ENCODE measurements at regions not wholly inside any gene's neighbourhood (a gene's known extent, or its start where the extent isn't known, plus 50 kb on each side); places are given as distances from the start of the nearest gene placed in this dataset.

DNA sequence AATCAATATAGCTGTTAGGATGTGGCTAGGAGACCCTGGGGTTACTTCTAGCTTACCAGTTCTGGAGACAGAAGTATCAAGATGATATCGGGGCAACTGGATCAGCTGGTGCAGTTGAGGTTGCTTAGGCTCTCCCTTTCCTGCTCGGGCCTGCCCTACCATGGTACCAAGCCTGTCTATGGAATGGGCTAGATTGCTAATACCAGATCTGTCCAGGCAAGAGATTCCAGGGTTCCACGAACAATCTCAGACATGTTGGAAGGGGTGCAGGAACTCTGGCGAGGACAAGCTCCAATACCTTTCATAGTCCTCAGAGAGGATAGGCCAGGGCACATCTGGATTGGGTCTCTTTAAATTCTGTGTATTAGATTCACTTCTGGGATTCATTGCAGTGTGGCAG lies 53.8 kb downstream of the ADM start:
- no peak for DNase-seq (ENCODE audit: low read depth in 4 of 4, low spot score in 3 of 4)

DNA sequence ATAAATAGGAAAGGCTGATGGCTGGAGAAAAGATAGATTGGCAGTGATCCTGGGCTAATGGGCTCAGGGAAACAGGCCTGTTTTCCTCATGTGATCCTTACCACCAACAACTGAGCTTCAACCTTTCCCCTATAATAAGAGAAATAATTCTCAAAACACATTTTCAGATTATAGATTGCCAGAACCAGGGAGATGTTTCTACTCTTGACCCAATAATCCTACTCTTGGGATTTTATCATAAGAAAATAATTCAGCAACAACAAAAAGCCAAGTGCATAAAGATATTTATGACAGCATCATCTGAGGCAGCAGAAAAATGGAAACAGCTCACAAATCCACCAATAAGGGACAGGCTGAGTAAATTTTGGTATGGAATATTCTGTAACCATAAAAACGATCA lies 54.3 kb downstream of the ADM start:
- no peak for DNase-seq (ENCODE audit: low read depth in 4 of 4, low spot score in 3 of 4)

DNA sequence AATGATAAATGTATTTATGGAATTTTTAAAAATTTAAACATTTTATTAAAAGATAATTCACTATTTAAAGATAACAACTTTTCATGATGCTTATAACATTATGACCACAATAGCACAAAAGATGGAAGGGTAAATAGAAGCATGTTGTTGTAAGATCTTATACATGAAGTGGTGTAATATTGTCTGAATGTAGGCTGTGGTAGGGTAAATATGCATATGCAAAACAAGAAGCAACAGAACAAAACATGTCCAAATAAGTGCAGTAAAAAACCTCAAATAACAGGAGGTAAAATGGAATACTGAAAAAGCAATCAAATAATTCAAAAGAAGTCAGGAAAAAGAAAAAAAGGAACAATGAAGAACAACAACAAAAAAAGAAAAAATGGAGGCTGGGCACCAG lies 56.0 kb downstream of the ADM start:
- no peak for DNase-seq (ENCODE audit: low read depth in 4 of 4, low spot score in 3 of 4)

DNA sequence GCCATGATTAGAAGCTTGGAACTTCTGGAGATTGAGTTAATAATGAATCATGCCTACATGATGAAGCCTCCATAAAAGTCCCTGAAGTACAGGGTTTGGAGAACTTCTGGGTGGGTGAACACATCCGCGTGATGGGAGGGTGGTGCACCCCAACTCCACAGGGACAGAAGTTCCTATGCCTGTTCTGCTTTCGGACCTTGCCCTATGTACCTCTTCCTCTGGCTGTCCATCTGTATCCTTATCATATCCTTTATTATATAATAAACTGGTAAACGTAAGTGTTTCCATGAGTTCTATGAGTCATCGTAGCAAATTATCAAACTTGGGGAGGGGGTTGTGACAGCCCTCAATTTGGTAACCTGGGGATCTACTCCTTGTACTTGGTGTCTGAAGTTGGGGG lies 60.2 kb downstream of the ADM start:
- DNase-seq (ENCODE audit: low read depth in 4 of 4, low spot score in 3 of 4): no peak

DNA sequence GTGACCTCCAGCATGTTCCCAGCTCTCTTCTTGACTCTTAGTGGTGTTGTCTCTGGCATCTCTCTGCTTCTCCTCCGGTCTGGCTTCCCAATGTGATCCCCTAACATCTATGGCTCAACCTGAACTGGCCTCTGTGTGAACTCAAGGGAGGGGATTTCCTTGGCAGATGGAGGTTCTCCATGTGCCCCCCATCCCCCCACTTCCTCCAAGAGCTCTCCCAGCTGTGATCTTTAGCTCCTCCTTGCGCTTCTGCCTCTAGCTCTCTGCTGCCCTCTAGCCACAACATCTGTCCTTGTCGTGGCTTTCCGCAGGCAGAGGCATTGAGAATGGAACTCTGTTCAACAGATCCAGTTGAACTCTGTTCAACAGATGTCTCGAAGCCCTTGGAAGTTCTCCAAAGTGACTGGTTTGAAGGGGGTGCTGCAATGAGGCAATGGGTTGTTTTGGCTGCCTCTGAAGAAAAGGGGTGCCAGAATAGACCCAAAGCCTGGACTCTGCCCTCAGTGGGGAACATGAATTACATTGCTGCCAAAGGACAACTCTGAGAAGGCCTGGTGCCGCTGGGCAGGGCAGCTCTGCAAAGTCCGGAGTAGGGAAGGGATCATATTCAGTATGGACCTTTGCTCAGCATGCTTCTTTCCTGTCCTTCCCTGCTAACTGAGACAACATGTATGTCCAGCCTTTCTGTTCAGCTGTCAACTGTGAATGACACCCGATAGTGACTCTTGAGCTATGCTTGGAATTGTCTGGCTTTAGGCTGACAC lies 61.9 kb downstream of the ADM start:
- DNase-seq (ENCODE audit: low read depth in 4 of 4, low spot score in 3 of 4): peak in 3 of 4 donors; percentile 60 to 75 (median 75)

DNA sequence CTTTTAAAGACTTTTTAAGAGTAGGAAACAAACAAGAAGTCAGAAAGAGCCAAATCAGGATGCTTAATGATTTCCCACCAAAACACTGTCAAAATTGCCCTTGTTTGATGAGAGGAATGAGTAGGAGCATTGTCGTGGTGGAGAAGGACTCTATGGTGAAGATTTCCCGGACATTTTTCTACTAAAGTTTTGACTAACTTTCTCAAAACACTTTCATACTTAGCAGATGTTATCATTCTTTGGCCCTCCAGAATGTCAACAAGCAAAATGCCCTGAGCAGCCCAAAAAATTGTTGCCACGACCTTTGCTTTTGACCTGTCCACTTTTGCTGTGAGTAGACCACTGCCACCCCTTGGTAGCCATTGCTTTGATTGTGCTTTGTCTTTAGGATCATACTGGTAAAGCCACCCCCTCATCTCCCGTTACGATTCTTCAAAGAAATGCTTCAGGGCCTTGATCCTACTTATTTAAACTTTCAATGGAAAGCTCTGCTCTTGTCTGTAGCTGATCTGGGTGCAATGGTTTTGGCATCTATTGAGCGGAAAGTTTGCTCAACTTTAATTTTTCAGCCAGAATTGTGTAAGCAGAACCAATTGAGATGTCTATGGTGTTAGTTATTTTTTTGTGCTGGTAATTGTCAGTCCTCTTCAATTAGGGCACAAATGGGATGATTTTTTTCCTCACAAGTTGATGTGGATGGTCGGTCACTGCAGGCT lies 67.2 kb downstream of the ADM start:
- DNase-seq (ENCODE audit: low read depth in 4 of 4, low spot score in 3 of 4): no peak

DNA sequence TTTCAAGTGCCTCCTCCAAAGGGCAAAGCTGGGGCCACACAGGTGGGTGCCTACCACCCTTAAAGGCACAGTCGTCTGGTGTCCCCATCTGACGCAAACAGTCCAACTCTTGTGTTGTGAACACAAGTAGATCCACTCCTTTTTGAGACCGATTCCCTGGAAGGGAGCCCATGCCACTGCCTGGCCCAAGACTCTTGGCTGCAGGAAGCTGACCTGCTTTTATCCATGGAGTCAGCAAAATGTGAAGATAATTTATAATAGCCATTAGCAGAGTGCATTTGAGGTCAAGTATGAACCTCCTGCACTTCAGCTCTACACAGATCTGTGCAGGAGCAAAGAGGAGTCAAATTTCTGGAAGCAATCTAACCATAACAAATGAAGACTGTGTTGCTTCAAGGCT lies 68.5 kb downstream of the ADM start:
- DNase-seq (ENCODE audit: low read depth in 4 of 4, low spot score in 3 of 4): no peak

DNA sequence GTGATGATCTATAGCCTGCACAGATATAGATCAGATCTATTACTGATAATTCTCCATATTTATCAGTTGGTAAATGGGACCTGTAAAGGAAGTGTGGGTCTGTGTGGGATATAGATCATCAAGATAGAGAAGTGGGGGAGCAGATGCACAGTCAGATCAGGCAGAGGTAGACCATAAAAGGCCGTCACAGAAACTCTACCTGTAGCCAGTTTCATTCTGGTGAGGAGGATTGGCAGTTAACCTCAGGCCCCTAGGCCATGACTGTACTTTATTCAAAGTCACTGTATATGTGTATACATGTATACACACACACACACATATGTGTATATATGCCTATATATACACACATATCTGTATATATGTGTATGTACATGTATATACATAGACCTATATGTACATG lies 69.1 kb downstream of the ADM start:
- no peak for DNase-seq (ENCODE audit: low read depth in 4 of 4, low spot score in 3 of 4)

DNA sequence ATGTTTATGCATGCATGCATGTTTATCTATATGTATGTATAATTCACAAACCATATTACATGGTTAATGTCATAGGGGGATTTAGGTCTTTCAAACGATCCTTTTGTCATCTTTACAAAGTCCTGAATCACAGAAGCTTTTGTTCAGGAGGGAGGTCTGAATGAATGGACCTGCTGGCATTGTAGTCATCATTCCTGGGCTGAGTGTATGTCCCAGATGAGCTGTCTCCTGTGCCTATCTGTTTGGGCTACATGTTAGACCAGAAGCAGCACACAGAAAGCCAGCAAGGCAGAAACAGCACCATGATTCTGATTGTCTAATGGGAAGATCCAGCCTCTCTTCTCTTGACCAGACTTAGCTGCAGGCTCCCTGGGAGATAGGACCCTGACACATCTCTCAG lies 69.5 kb downstream of the ADM start:
- no peak for DNase-seq (ENCODE audit: low read depth in 4 of 4, low spot score in 3 of 4)

DNA sequence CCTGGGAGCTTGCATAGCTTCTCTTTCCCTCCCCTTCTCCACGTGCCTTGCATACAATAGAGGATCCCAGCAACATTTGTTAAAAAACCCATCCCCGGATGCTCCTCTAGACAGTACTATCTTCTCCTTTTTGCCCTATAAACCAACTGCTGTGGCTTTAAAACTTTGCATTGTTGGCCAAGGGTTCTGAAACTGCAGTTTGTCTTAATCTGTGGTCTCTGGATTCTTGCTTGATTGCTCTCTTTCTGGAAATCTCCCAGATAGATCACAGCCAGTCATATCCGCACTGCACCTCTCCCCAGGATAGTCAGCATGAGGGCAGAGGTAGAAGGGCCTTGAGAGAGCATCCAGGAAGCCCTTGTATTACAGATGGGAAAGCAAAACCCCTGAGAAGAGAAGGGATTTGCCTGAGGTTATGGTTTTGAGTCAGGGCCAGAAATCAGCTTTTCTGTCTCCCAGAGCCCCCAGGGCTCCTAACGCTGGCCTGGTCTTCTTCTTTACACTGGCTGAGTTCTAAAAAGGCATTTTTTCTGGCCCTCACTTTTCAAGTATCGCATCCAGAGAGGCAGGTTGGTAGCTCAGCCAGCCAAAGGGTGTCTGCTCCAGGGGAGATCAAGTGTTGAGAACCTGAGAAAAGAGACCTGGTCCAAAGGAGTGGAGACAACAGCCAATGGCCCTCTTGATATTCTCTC lies 70.6 kb downstream of the ADM start:
- no peak for DNase-seq (ENCODE audit: low read depth in 4 of 4, low spot score in 3 of 4)

DNA sequence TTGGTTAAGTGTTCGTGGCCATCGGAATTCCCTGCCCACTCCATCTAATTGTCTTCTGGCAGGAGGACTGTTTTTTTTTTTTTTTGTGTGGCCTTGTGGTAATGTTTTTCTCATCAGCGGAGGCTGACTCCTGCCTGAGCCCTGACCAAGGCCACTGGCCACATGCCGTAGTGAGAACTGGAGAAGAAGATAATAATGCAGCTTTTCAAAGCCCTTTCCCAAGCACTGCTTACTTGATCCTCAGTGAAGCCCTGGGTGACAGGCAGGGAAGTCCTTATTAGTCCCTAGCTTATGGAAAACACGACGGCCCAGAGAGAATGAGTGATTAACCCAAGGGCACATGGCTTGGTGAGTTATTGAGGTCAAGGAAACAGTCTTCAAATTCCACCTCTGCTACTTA lies 71.2 kb downstream of the ADM start:
- no peak for DNase-seq (ENCODE audit: low read depth in 4 of 4, low spot score in 3 of 4)

DNA sequence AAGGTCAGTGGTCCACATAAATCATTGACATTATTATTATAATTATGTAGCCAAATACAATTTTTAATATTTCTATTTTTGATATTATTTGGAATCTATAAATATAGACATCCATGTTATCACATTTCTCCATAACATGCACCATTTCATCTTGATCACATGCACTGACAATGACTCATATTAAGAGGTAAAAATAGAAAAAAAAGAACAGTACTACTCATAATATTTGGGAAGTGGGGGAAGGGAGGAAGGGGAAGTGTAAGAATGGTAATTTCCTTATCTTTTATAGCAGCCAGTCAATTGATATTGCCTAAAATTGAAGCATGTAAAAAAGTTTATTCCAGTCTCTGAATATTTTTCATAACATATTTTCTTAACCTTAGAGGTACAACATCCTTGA lies 72.3 kb downstream of the ADM start:
- DNase-seq (ENCODE audit: low read depth in 4 of 4, low spot score in 3 of 4): no peak

DNA sequence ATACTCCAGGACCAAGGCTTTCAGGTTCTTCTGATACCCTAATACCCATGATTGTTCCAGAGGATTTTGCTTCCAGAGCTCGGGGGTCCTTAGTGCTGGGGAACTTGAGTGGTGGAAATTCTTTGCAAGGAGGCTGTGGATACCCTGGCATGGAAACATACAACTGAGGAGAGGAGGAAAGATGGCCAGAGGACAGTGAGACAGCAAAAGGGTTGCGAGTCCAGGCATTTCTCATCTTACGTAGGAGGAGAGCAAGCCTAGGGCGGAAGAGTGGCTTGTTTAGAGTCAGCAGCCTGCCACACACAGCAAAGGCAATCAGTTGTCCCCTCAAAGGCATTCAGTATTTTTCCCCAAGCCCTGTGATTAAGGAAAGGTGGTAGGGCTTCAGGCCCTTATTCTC lies 73.5 kb downstream of the ADM start:
- no peak for DNase-seq (ENCODE audit: low read depth in 4 of 4, low spot score in 3 of 4)

DNA sequence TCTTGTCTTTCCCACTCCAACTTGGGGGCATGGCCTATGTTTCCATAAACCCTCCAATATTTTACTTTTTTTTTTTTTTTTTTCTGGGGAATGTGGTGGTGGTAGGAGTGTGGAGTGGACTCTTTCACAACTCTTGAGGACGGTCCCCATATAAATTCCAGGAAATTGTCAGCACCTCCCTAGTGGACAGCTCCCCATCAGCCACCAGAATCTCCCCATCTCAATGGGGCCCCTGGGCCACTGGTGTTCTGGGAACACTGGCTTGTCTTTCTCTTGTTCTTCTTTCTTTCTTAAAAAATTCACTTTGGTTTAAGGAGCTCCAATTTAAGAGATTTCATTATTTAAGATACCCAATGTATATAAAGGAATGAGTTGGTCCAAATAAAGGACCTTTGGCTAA lies 74.1 kb downstream of the ADM start:
- no peak for DNase-seq (ENCODE audit: low read depth in 4 of 4, low spot score in 3 of 4)

DNA sequence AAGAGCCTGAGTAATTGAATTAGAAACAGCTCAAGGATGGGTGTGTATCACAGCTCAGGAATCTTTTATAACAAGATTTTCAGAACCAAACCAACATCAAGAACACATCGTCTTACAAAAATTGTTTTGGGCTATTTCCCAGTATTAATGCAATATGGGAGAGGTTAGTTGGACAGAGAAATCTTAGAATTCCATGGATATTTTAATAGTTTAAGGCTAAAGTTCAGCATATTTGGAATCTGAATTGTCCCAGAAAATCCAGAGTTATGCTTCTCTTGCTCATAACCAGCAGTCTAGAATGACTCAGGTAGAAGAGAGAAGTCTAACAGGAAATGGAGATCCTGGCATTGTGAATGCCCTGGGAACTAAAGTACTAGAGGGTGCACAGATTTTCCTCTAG lies 74.6 kb downstream of the ADM start:
- DNase-seq (ENCODE audit: low read depth in 4 of 4, low spot score in 3 of 4): no peak

DNA sequence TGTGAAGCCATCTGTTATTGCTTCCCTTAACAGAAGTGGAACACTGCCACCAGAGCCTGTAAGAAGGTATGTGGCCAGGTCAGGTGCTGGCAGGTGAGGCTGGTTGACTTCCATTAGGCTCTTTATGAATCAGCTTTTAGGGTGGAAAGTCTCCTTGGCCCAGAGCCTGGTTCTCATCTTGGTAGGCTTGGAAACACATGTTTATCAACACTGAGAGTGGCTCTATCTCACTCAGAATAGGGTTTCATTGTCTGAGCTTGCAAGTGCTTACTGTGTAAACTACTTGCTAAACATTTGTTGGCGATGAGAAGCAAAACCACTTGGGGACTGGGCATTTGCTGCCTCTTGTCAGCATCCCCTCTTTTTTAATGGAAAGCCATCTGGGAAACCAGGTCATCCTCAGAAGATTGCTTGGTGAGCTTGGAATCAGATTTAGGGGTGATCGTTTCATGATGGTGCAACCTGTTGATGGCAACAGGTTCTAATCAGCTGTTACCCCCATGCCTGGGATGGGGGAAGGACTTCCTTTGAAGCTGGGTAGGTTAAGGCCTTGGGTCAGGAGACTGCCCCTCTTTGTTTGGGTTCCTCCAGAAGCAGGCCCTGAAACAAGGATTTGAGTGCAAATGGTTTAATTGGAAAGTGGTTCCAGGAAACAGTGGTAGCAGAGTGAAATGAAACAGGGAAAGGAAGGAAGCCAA lies 75.0 kb upstream of the AMPD3 start:
- DNase-seq (ENCODE audit: low read depth in 4 of 4, low spot score in 3 of 4): no peak

DNA sequence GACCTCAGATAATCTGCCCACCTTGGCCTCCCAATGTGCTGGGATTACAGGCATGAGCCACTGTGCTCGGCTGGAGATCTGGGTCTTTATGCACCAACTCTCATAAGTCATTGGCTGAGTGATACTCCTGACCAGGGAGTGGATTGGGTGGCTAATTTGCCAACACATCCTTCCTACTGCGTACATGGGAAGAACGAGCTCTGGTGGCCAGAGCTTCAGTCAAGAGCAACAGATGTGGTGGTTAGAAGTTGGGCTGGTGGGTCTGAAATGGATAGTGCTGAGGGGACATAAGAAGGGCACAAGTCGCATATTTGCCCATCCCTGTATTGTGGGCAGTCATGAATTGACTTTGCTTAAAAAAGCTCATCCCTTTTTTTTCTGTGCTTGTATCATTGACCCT lies 74.1 kb upstream of the AMPD3 start:
- no peak for DNase-seq (ENCODE audit: low read depth in 4 of 4, low spot score in 3 of 4)

DNA sequence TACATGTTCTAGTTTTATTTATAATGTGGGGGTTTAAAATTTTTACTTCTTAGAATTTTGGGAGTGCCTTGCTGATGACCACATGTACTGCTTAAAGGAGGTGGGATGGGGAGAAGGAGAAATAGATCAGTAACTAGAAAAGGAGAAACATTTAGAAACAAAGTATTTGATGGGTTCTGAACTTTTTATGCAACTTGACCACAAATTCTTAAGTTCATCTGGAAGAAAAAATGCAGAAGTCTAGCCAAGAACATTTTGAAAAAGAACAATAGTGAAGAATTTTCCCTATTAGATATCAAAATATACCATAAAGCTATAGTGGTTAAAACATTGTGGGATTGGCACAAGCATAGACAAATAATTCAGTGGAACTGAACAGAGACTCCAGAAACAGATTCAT lies 73.3 kb upstream of the AMPD3 start:
- no peak for DNase-seq (ENCODE audit: low read depth in 4 of 4, low spot score in 3 of 4)

DNA sequence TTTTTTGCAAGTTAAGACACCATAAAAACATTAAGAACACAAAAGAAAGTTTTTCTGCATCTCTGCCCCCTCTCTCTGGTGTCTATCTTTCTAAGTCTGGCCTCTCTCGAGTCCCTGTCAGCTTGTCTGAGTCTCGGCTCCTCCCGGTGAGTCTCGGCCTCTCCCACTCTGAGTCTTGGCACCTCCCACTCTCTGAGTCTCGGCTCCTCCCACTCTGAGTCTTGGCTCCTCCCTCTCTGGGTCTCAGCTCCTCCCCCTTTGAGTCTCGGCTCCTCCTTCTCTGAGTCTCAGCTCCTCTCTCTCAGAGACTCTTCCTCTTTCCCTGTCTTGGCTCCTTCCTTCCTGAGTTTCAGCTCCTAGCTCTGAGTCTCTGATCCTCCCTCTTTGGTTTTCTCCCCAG lies 72.5 kb upstream of the AMPD3 start:
- no peak for DNase-seq (ENCODE audit: low read depth in 4 of 4, low spot score in 3 of 4)

DNA sequence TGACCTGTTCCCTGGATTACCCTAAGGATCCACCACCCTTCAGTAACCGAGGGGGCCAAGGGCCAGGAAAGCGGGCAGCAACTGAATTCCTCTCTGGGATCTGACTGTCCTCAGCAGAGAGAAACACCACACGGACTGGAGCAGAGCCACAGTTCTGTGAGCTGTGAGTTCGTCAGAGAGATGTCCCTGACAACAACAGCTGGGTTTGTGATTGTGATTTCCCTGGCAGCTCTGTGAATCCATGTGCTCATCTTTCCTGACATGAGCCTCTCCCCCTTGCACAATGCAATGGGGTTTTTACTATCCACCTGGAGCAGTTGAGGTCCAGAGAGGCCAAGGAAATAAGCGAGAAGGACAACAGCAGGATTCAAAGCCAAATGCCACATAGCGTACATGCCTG lies 69.4 kb upstream of the AMPD3 start:
- DNase-seq (ENCODE audit: low read depth in 4 of 4, low spot score in 3 of 4): no peak

DNA sequence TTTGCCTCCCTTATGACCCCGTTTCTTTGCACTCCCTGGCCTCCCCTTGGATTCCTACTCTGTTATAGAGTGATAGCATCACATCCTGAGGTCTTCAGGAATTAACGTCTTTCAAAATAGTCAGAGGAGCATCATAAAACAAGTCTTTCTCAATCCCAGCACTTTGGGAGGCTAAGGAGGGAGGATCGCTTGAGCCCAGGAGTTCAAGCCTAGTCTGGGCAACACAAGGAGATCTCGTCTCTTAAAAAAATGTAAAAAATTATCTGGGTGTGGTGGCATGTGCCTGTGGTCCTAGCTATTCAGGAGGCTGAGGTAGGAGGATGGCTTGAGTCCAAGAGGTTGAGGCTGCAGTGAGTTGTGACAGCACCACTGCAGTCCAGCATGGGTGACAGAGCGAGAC lies 68.7 kb upstream of the AMPD3 start:
- no peak for DNase-seq (ENCODE audit: low read depth in 4 of 4, low spot score in 3 of 4)

DNA sequence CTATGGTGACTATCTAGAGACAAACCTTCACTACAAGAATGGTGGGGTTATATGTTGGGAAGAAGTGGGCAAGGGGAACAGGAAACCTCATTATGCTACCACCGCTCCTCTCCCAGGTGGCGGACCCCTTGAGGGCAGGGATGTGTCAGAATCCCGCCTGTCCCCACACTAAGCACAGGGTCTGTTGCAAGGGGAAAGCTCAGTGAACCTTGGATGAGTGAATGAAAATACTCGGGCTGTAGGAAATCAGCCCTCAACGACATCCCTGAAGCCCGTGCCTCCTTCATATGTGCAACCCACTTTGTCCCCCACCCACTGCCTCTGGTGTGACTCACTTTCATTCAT lies 68.2 kb upstream of the AMPD3 start:
- DNase-seq (ENCODE audit: low read depth in 4 of 4, low spot score in 3 of 4): no peak
